D721Med (cell line): ENCODE measurements at regions not wholly inside any gene's neighbourhood (a gene's known extent, or its start where the extent isn't known, plus 50 kb on each side); places are given as distances from the start of the nearest gene placed in this dataset.

Source experiments
- DNase-seq: peaks from one replicate; pipeline ENCODE4 v3.0.0; 2011; ENCODE audit warnings: low spot score; ENCODE audit not compliant: insufficient read length
- FAIRE-seq: peaks from 2 replicates; lab custom pipeline; 2011; peaks lifted over from hg19 to GRCh38; lab: Jason Lieb, UNC
- TF ChIP-seq, protein P1 (sequence below): IDR thresholded peaks from 2 replicates; pipeline ENCODE4 v1.5.1; 2012; ENCODE audit warnings: mild to moderate bottlenecking, control low read depth; ENCODE audit not compliant: insufficient read depth; ENCODE audit errors: missing control alignments

DNA sequence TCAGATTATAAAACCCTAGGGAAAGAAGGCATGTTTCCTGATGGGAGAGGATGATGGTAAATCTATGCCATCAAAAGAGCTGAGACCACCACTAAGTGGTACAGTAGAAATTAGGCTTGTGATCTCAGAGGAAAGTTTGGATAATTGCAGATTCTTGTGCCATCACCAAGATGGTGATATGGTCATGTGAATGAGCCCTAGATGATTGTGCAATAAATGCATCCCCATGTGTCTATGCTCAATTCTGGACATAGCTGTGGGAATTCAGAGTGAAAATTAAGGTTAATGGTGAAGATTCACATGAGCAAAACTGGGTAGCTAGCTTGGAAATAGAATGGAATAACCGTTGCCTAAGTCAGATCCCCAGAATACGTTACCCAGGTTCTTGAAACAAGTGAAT is 496.1 kb upstream of the FSIP2 start:
- DNase-seq (no peak), FAIRE-seq (no peak)
- TF ChIP-seq, protein P1, sequence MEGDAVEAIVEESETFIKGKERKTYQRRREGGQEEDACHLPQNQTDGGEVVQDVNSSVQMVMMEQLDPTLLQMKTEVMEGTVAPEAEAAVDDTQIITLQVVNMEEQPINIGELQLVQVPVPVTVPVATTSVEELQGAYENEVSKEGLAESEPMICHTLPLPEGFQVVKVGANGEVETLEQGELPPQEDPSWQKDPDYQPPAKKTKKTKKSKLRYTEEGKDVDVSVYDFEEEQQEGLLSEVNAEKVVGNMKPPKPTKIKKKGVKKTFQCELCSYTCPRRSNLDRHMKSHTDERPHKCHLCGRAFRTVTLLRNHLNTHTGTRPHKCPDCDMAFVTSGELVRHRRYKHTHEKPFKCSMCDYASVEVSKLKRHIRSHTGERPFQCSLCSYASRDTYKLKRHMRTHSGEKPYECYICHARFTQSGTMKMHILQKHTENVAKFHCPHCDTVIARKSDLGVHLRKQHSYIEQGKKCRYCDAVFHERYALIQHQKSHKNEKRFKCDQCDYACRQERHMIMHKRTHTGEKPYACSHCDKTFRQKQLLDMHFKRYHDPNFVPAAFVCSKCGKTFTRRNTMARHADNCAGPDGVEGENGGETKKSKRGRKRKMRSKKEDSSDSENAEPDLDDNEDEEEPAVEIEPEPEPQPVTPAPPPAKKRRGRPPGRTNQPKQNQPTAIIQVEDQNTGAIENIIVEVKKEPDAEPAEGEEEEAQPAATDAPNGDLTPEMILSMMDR = no peak

DNA sequence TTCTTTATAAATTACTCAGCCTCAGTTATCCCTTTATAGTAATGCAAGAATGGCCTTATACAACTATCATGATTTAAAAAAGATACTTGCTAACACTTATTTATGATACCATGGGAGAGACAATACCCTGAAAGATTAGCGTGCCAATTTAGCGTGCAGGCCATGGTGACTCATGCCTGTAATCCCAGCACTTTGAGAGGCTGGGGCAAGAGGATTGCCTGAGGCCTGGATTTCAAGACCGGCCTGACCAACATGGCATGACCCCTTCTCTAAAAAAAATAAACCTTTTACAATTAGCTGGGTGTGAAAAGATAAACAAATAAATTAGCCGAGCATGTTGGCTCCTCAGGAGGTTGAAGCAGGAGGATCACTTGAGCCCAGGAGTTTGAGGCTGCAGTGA is 493.4 kb upstream of the FSIP2 start:
- no peak for FAIRE-seq
- TF ChIP-seq, protein P1 = no peak
- no peak for DNase-seq

DNA sequence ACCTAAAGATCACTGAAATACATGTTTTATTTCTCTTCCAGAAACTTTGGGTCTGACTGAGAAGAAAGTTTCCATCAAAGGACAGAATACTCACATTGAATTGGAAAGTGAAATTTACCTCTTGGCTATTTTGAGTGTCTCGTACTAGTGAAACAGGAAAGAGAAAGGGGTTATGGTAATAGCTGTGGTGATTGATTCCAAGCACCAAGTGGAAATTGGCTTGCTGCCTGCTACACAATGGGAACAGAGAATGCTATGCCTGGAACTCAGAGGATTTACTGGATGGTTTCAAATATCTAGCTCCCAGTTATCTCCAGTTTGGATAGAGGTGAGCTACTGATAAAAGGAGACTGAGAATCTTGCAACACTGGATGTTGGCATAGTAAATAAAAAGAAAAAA is 492.8 kb upstream of the FSIP2 start:
- FAIRE-seq (no peak), DNase-seq (no peak)
- TF ChIP-seq, protein P1 = no peak

DNA sequence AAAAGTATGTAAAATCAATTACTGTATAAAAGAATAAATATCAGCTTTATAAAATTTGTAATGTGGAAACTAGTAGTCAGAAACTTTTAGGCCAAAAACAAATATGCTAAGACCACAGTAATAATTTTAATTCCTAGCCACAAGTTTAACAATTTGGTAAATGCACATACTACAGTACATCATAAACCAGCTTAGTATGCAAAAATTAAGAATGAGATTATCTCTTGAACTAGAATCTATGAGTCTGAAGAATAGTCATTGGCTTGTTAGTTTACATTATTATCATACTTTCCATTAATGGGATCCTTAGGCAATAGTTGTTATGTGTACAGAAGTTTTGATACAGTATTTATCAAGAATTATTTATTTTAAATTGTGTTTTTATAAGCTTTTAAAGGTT is 491.9 kb upstream of the FSIP2 start:
- TF ChIP-seq, protein P1 = no peak
- FAIRE-seq = no peak
- DNase-seq = no peak

DNA sequence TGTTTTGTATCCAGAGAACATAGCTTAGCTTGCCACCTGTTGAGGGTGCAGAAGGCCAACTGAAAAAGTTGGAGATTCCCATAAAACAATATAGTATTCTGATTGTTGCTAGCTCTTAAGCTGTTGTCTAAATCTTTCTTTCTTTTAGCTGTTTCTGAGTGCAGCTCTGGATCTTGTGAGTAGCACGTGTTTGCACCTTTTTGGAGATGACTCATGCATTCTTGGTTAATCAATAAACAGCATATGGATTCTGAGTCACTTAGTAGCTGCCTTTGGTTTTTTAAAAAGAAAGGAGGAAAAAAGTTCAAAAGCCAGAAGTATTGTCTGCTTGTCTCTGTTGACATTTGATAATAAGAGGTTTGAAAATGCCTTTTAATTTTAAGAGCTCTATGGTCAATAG is 483.0 kb upstream of the FSIP2 start:
- no peak for DNase-seq
- FAIRE-seq = no peak
- TF ChIP-seq, protein P1 = no peak

DNA sequence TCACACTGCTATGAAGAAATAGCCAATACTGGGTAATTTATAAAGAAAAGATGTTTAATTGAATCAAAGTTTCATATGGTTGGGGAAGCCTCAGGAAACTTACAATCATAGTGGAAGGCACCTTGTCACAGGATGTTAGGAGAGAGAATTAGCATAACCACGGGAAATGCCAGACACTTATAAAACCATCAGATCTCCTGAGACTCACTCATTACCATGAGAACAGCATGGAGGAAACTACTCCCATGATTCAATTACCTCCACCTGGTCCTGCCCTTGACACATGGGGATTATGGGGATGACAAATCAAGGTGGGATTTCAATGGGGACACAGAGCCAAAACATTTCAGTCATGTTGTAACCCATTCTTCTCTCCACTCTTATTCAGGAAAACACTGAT is 472.9 kb upstream of the FSIP2 start:
- DNase-seq = no peak
- TF ChIP-seq, protein P1 = no peak
- FAIRE-seq = no peak

DNA sequence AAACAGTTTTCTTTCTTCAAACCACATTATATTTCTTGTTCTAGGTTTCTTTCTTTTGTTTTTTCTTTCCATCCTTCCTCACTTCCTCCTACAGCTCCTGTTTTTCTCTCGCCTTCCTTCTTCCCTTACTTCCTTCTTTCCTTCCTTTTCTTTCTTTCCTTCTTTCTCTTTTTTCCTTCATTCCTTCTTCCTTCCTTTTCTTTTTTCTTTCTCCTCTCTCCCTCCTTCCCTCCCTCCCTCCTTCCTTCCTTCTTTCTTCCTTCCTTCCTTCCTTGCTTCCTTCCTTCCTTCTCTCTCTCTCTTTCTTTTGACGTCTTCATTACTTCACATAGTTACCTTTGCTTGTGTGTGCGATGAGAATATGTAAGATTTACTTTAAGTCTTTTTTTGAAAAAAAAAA is 470.0 kb upstream of the FSIP2 start:
- TF ChIP-seq, protein P1 = no peak
- DNase-seq (no peak), FAIRE-seq (no peak)
